K562 (cell line): ENCODE measurements at regions not wholly inside any gene's neighbourhood (a gene's known extent, or its start where the extent isn't known, plus 50 kb on each side); places are given as distances from the start of the nearest gene placed in this dataset.

Source experiments
- BCOR ChIP-seq: fragments of 450-650 bp; IDR thresholded peaks from 2 replicates; pipeline ENCODE4 v1.6.1; 2016
- CBX3 ChIP-seq, 2 experiments: IDR thresholded peaks; 1 replicate in 1 of 2; 2 replicates in 1 of 2; pipeline ENCODE4 v1.6.1; 2012; ENCODE audit warnings: inconsistent platforms in 2 of 2, low read length in 2 of 2, borderline replicate concordance in 1 of 2, control low read depth in 1 of 2
- DLX4 ChIP-seq: fragments of 250-450 bp; sonication (Bioruptor Pico); IDR thresholded peaks from 2 replicates; pipeline ENCODE4 v1.6.1; 2021; ENCODE audit warnings: mild to moderate bottlenecking
- HINFP ChIP-seq: fragments of 450-650 bp; conservative IDR thresholded peaks from 2 replicates; pipeline ENCODE4 v1.6.1; 2016; ENCODE audit warnings: missing genetic modification characterization, low read depth, mild to moderate bottlenecking, control low read depth, missing compliant biosample characterization
- HSF4 ChIP-seq: fragments of 250-450 bp; sonication (Bioruptor Pico); IDR thresholded peaks from 2 replicates; pipeline ENCODE4 v2.1.2; 2022; ENCODE audit warnings: mild to moderate bottlenecking, moderate library complexity, borderline replicate concordance
- KDM5B ChIP-seq: fragments of 200-600 bp; sonication (generic); IDR thresholded peaks from 2 replicates; pipeline ENCODE4 v1.6.1; 2012; ENCODE audit warnings: low read depth, mild to moderate bottlenecking, moderate library complexity, low read length, control low read depth, inconsistent platforms; ENCODE audit not compliant: insufficient replicate concordance
- MGA ChIP-seq: fragments of 450-650 bp; IDR thresholded peaks from 2 replicates; pipeline ENCODE4 v1.6.1; 2016; ENCODE audit warnings: mild to moderate bottlenecking, moderate library complexity
- SREBF2 ChIP-seq: sonication (generic); formaldehyde crosslinking; IDR thresholded peaks from 2 replicates; pipeline ENCODE4 v1.4.0; 2020; ENCODE audit warnings: mild to moderate bottlenecking, missing genetic modification reagents
- ZFP36 ChIP-seq: fragments of 150-350 bp; IDR thresholded peaks from 2 replicates; pipeline ENCODE4 v1.6.1; 2018; ENCODE audit warnings: low read length, low read depth; ENCODE audit not compliant: partially characterized antibody
- ZNF239 ChIP-seq: fragments of 250-450 bp; sonication (Bioruptor Pico); IDR thresholded peaks from 2 replicates; pipeline ENCODE4 v1.4.0; 2020; ENCODE audit warnings: mild to moderate bottlenecking
- ZNF3 ChIP-seq: fragments of 250-450 bp; sonication (Bioruptor Pico); IDR thresholded peaks from 2 replicates; pipeline ENCODE4 v1.5.0; 2021; ENCODE audit warnings: mild to moderate bottlenecking, moderate library complexity
- ZNF444 ChIP-seq: fragments of 250-450 bp; sonication (Bioruptor Pico); IDR thresholded peaks from 2 replicates; pipeline ENCODE4 v1.4.0; 2020; ENCODE audit warnings: mild to moderate bottlenecking, moderate library complexity
- ZNF766 ChIP-seq: fragments of 200-800 bp; sonication (Bioruptor generic); conservative IDR thresholded peaks from 2 replicates; pipeline ENCODE4 v1.6.1; 2016; ENCODE audit warnings: missing genetic modification characterization, missing compliant biosample characterization

GRCh38 chr5:2120361-2120760 lies 237.6 kb upstream of the IRX4 start (continued):
- TF ChIP-seq ZNF444 (no peak), CBX3 (IDR thresholded peaks at IDR 0.05; ENCODE audit: borderline replicate concordance in 1 of 2, low read length in 2 of 2) (no peak), ZNF766 (CRISPR knock-in tag) (no peak), HSF4 (no peak), KDM5B (no peak), MGA (no peak), HINFP (tag) (no peak), BCOR (no peak), ZFP36 (no peak), ZNF239 (CRISPR knock-in tag) (no peak), ZNF3 (CRISPR knock-in tag) (no peak), DLX4 (CRISPR knock-in tag) (no peak), SREBF2 (no peak)
